Neutrophil (primary cell): ENCODE measurements at regions not wholly inside any gene's neighbourhood (a gene's known extent, or its start where the extent isn't known, plus 50 kb on each side); places are given as distances from the start of the nearest gene placed in this dataset.

Experiments
- H3K27ac ChIP-seq: fragments of 200-600 bp; sonication (generic); 2 replicates; pipeline ENCODE4 v1.5.1; 2016; ENCODE audit warnings: mild to moderate bottlenecking, moderate library complexity
- H3K27me3 ChIP-seq: fragments of 200-600 bp; sonication (generic); 2 replicates; pipeline ENCODE4 v1.6.0; 2016; ENCODE audit warnings: mild to moderate bottlenecking
- H3K36me3 ChIP-seq: fragments of 200-600 bp; sonication (generic); 2 replicates; pipeline ENCODE4 v1.5.1; 2017
- H3K4me1 ChIP-seq, 2 experiments: fragments of 200-600 bp in 1 of 2; sonication (generic) in 1 of 2; 1 replicate in 1 of 2; 2 replicates in 1 of 2; pipeline versions ENCODE4 v1.5.1 to v1.6.1; 2013 to 2016; ENCODE audit warnings: low read depth in 1 of 2, low read length in 1 of 2, mild to moderate bottlenecking in 1 of 2, moderate library complexity in 1 of 2; ENCODE audit not compliant: control insufficient read depth in 1 of 2, insufficient read depth in 1 of 2
- H3K4me3 ChIP-seq, 2 experiments: fragments of 200-600 bp in 1 of 2; sonication (generic) in 1 of 2; 1 replicate in 1 of 2; 2 replicates in 1 of 2; pipeline ENCODE4 v1.5.1; 2013 to 2016; ENCODE audit warnings: low read depth in 1 of 2, low read length in 1 of 2, mild to moderate bottlenecking in 1 of 2, moderate library complexity in 1 of 2
- H3K9me3 ChIP-seq: fragments of 200-600 bp; sonication (generic); 2 replicates; pipeline ENCODE4 v1.5.1; 2016
- CTCF ChIP-seq: fragments of 200-600 bp; sonication (generic); IDR thresholded peaks from 2 replicates; pipeline ENCODE4 v1.5.1; 2016; ENCODE audit warnings: antibody characterized with exemption

DNA sequence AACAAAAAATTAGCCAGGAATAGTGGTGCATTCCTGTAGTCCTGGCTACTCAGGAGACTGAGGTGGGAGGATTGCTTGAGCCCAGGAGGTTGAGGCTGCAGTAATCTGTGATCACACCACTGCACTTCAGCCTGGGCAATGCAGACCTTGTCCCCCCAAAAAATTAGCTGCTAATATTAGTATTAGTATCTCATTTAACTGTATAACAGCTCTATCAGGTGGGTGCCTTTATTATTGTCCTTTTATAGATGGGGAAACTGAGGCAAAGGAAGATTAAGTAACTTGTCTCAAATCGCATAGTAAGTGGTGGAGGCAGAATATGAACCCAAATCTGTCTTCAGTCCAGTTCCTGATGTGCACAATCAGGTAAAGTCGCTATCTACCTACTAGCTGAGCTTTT lies 142.3 kb upstream of the CRY1 start:
- Histone ChIP-seq H3K9me3 (no peaks in the 10 kb centered on the region), H3K27ac (no peak overlapping the region), H3K4me1 (no peaks in the 10 kb centered on the region), H3K27me3 (no peaks in the 10 kb centered on the region), H3K4me3 (no peak overlapping the region), H3K36me3 (no peaks in the 10 kb centered on the region)
- no peak for TF ChIP-seq CTCF

DNA sequence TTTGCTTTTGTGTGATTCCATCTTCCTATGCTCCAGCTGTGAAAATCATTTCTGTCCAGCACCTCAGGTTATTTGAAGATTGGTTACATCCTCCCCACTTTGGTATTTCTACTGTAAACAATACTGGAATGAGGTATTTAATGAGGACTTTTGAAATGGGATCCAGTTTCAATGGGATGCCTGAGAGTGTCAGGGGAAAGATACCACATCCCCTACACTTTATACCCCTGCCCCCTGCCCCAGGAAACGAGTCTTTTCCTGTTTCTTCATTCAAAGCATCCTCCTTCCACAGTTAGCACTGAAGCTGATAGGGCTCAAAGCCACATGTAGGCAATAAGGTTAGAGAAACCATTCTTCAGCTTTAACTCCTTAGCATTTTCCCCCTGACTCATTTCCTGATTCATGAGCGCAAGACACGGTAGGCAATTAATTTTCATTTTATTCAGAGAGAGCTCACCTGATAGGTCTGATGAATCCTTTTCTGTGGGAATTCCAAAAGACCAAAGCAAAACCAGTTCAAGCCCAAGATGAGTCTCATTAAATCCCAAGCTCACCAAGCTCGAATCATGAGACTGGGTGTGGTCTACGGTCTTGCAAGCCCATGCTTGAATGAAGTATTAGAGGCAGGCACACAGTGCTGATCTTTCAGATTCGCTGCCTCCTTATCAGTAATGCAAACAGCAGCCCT lies 143.6 kb upstream of the CRY1 start:
- Histone ChIP-seq H3K27ac (no peak overlapping the region), H3K36me3 (no peaks in the 10 kb centered on the region), H3K4me3 (no peak overlapping the region), H3K27me3 (peaks cover 1% of the 10 kb centered on the region), H3K4me1 (no peaks in the 10 kb centered on the region), H3K9me3 (no peaks in the 10 kb centered on the region)
- TF ChIP-seq CTCF = no peak

GRCh38 chr12:107238296-107238695 lies 144.9 kb upstream of the CRY1 start:
- no peak for TF ChIP-seq CTCF
- no peak overlapping the region for H3K27ac ChIP-seq
- H3K9me3 ChIP-seq = no peaks in the 10 kb centered on the region
- H3K4me3 ChIP-seq = no peak overlapping the region
- no peaks in the 10 kb centered on the region for H3K4me1 ChIP-seq
- peaks cover 10% of the 10 kb centered on the region for H3K27me3 ChIP-seq
- H3K36me3 ChIP-seq = no peaks in the 10 kb centered on the region

DNA sequence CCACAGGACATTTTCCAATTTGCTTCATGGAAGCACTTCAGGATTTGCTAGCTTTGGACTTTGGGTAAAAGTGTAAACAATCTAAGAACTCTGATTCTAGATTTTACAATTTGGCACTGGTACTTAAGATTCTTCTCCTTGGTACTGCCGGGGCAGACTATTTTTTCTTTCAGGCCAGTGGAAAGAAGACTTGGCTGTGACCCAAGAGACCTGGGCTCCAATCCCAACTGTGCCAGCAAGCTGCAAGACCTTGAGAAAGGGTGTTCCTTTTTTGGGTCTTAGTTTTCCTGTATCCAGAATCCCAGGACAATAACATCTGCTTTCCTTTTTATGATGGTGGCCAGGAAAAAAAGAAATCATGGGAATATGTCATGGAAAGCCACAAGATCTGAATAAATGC lies 148.1 kb upstream of the CRY1 start:
- no peak for TF ChIP-seq CTCF
- no peaks in the 10 kb centered on the region for H3K4me1 ChIP-seq
- no peaks in the 10 kb centered on the region for H3K9me3 ChIP-seq
- no peak overlapping the region for H3K4me3 ChIP-seq
- H3K36me3 ChIP-seq = no peaks in the 10 kb centered on the region
- H3K27me3 ChIP-seq = peaks cover 21% of the 10 kb centered on the region
- no peak overlapping the region for H3K27ac ChIP-seq

GRCh38 chr12:107242189-107242588 lies 148.8 kb upstream of the CRY1 start:
- Histone ChIP-seq H3K9me3 (no peaks in the 10 kb centered on the region), H3K4me1 (no peaks in the 10 kb centered on the region), H3K27me3 (peaks cover 21% of the 10 kb centered on the region), H3K4me3 (no peak overlapping the region), H3K27ac (no peak overlapping the region), H3K36me3 (no peaks in the 10 kb centered on the region)
- no peak for TF ChIP-seq CTCF
